Upper lobe of left lung (tissue), 6 donors: ENCODE measurements at regions not wholly inside any gene's neighbourhood (a gene's known extent, or its start where the extent isn't known, plus 50 kb on each side); places are given as distances from the start of the nearest gene placed in this dataset.

Source experiments
- ATAC-seq, 2 donors: fragments of 200-7000 bp; cut with Tn5 transposase; one replicate each; pipeline ENCODE4 v1.9.1; 2022; ENCODE audit warnings: mild to moderate bottlenecking in 2 of 2, moderate library complexity in 2 of 2; ENCODE audit not compliant: low FRiP score in 2 of 2
- DNase-seq, 2 donors: peaks; one replicate each; pipeline ENCODE4 v3.0.0-alpha.2; 2019 to 2020
- H3K27ac ChIP-seq, 4 donors: fragments of 200-600 bp; sonication (generic); one replicate each; pipeline ENCODE4 v1.5.1; 2016 to 2019
- H3K27me3 ChIP-seq, 4 donors: fragments of 200-600 bp; sonication (generic); one replicate each; pipeline ENCODE4 v1.5.1; 2017 to 2019
- H3K36me3 ChIP-seq, 4 donors: fragments of 200-600 bp; sonication (generic); one replicate each; pipeline ENCODE4 v1.5.1; 2016 to 2019
- H3K4me1 ChIP-seq, 4 donors: fragments of 200-600 bp; sonication (generic); one replicate each; pipeline ENCODE4 v1.5.1; 2018 to 2019
- H3K4me3 ChIP-seq, 4 donors: fragments of 200-600 bp; sonication (generic); one replicate each; pipeline ENCODE4 v1.5.1; 2017 to 2019; ENCODE audit warnings: mild to moderate bottlenecking in 2 of 4, moderate library complexity in 1 of 4
- H3K9me3 ChIP-seq, 4 donors: fragments of 200-600 bp; sonication (generic); one replicate each; pipeline ENCODE4 v1.5.1; 2018 to 2019
- CTCF ChIP-seq, 6 experiments: fragments of 450-650 bp in 4 of 6; fragments of 200-600 bp in 2 of 6; sonication (generic) in 2 of 6; IDR thresholded peaks; one replicate each; pipeline ENCODE4 v1.5.1; 2016 to 2019; ENCODE audit warnings: antibody characterized with exemption in 6 of 6
- EP300 ChIP-seq, 4 donors: sonication (generic); formaldehyde crosslinking; IDR thresholded peaks; one replicate each; pipeline ENCODE4 v1.5.1; 2017; ENCODE audit warnings: antibody characterized with exemption in 4 of 4, control low read depth in 2 of 4
- POLR2A ChIP-seq, 4 donors: fragments of 450-650 bp; IDR thresholded peaks; one replicate each; pipeline ENCODE4 v1.5.1; 2016 to 2017; ENCODE audit warnings: antibody characterized with exemption in 4 of 4, mild to moderate bottlenecking in 2 of 4
- POLR2AphosphoS5 ChIP-seq, 2 donors: sonication (generic); formaldehyde crosslinking; IDR thresholded peaks; one replicate each; pipeline ENCODE4 v1.5.1; 2017; ENCODE audit warnings: antibody characterized with exemption in 2 of 2
- WGBS, 2 donors: methylation state at CpG; one replicate each; pipeline ENCODE4 v1.1.5; 2017 to 2018; 5-methylcytosine and 5-hydroxymethylcytosine counted together
- donor health status: DM: no; HTN: no; CAD: no; lungs with moderate emphysema.
- donor health status: DM: no; HTN: yes; CAD: no; lungs with severe emphysema.

GRCh38 chr12:67038486-67038885, 230.7 kb upstream of the CAND1 start:
- Histone ChIP-seq H3K9me3 (no peaks in the 10 kb centered on the region), H3K27ac (no peak overlapping the region), H3K27me3 (no peaks in the 10 kb centered on the region), H3K36me3 (no peaks in the 10 kb centered on the region), H3K4me1 (no peaks in the 10 kb centered on the region), H3K4me3 (no peak overlapping the region)
- 86 to 89% methylated on average over 2 of the region's 2 CpGs for WGBS, 2 donors
- ATAC-seq (no peak), DNase-seq (no peak)
- no peak for TF ChIP-seq EP300 (IDR thresholded peaks at IDR 0.05)
- TF ChIP-seq POLR2AphosphoS5 (IDR thresholded peaks at IDR 0.05), result no peak
- no peak for TF ChIP-seq CTCF (IDR thresholded peaks at IDR 0.05)
- TF ChIP-seq POLR2A (IDR thresholded peaks at IDR 0.05), result no peak

GRCh38 chr12:67039995-67040860, 228.9 kb upstream of the CAND1 start:
- 54 to 63% methylated on average over 8 of the region's 8 CpGs for WGBS, 2 donors

DNA sequence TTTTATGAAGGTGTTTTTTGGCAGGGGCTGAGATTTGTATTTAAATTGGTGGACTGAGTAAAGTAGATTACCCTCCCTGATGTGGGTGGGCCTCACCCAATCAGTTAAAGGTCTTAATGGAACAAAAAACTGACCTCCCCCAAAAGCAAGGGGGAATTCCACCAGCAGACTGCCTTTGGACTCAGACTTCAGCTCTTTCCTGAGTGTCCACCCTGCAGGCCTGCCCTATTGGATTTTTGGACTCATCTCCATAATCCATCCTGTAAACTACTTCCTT, 228.4 kb upstream of the CAND1 start:
- DNase-seq, result no peak

More at GRCh38 chr12:67039995-67040860, 228.9 kb upstream of the CAND1 start:
- no peaks in the 10 kb centered on the region for H3K27me3 ChIP-seq
- no peak overlapping the region for H3K27ac ChIP-seq
- ATAC-seq, result no peak
- no peaks in the 10 kb centered on the region for H3K9me3 ChIP-seq
- H3K4me3 ChIP-seq, result no peak overlapping the region
- no peaks in the 10 kb centered on the region for H3K4me1 ChIP-seq
- no peak for DNase-seq
- no peaks in the 10 kb centered on the region for H3K36me3 ChIP-seq
- no peak for TF ChIP-seq POLR2A (IDR thresholded peaks at IDR 0.05)
- no peak for TF ChIP-seq CTCF (IDR thresholded peaks at IDR 0.05)
- TF ChIP-seq POLR2AphosphoS5 (IDR thresholded peaks at IDR 0.05), result no peak
- no peak for TF ChIP-seq EP300 (IDR thresholded peaks at IDR 0.05)

GRCh38 chr12:67042697-67043131, 226.4 kb upstream of the CAND1 start:
- TF ChIP-seq EP300 (IDR thresholded peaks at IDR 0.05) (no peak), POLR2A (IDR thresholded peaks at IDR 0.05) (no peak), POLR2AphosphoS5 (IDR thresholded peaks at IDR 0.05) (no peak), CTCF (IDR thresholded peaks at IDR 0.05) (no peak)
- Histone ChIP-seq H3K9me3 (no peaks in the 10 kb centered on the region), H3K27ac (no peak overlapping the region), H3K36me3 (no peaks in the 10 kb centered on the region), H3K27me3 (no peaks in the 10 kb centered on the region), H3K4me3 (no peak overlapping the region), H3K4me1 (no peaks in the 10 kb centered on the region)
- DNase-seq, result no peak
- WGBS, 2 donors, result 89 to 90% methylated on average over 2 of the region's 2 CpGs
- ATAC-seq, result peak; percentile 53 to 75

More for the DNA sequence above, 228.4 kb upstream of the CAND1 start:
- H3K27ac ChIP-seq, result no peak overlapping the region
- TF ChIP-seq POLR2A (IDR thresholded peaks at IDR 0.05), result no peak
- no peak for TF ChIP-seq CTCF (IDR thresholded peaks at IDR 0.05)
- H3K9me3 ChIP-seq, result no peaks in the 10 kb centered on the region
- no peaks in the 10 kb centered on the region for H3K36me3 ChIP-seq
- ATAC-seq, result no peak
- no peaks in the 10 kb centered on the region for H3K4me1 ChIP-seq
- H3K4me3 ChIP-seq, result no peak overlapping the region
- no peaks in the 10 kb centered on the region for H3K27me3 ChIP-seq

DNA sequence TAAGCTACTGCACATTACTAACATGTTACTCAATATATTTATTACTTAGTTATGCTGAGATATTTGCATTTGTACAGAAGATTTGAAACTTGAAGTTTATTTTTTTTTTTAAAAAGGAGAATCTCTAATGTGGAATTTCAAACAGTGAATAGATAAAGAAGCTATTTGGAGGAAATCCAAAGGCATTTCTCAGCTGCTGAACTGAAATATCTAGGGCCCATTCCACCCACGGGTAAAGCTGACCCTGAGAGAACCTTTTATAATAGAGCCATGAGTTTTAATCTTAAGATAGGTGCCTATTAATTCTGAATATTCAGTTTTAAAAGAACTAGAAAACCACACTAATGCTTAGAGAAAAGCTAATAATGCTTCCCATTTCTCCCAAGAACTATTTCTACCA, 225.4 kb upstream of the CAND1 start:
- WGBS, 2 donors, result 34 to 38% methylated on average over 1 of the region's 1 CpG
- Histone ChIP-seq H3K27ac (no peak overlapping the region), H3K4me3 (no peak overlapping the region), H3K27me3 (no peaks in the 10 kb centered on the region), H3K9me3 (no peaks in the 10 kb centered on the region), H3K36me3 (no peaks in the 10 kb centered on the region), H3K4me1 (no peaks in the 10 kb centered on the region)
- TF ChIP-seq POLR2A (IDR thresholded peaks at IDR 0.05), result no peak
- ATAC-seq (no peak), DNase-seq (no peak)
